ENCODE measurements at regions not wholly inside any gene's neighbourhood (a gene's known extent, or its start where the extent isn't known, plus 50 kb on each side); places are given as distances from the start of the nearest gene placed in this dataset.

- in situ Hi-C loops (cut with HindIII; ENCODE audit: low pct_unique_long_range_greater_than_20kb, low sequenced_read_pairs), result no loop called here
- H3K36me3 ChIP-seq (ENCODE audit: control insufficient read depth, insufficient read depth, low read length), result no peaks in the 10 kb centered on the region; the same call in 1 of the 2 replicates
- intact Hi-C loops (cut with micrococcal nuclease; ENCODE audit: unreplicated experiment), result no loop called here
- H3K9me3 ChIP-seq (ENCODE audit: control insufficient read depth, insufficient read depth, low read depth, low read length), result peaks cover 4% of the 10 kb centered on the region; the same call in 1 of the 2 replicates
- DNase-seq (ENCODE audit: low read depth, low spot score), result no peak
- no peak for ATAC-seq
- BruUV-seq (replicated peaks), result no TSS peak
- no peak overlapping the region for H3K27ac ChIP-seq (ENCODE audit: low read length)
- POLR2A ChIA-PET, result no interaction called here
- H3K4me1 ChIP-seq (ENCODE audit: control insufficient read depth, insufficient read depth, low read length), result no peaks in the 10 kb centered on the region
- H3K4me3 ChIP-seq (ENCODE audit: low read depth in 2 of 2, low read length in 2 of 2), result no peak overlapping the region
- no peak for TF ChIP-seq CTCF (IDR thresholded peaks at IDR 0.05)
- TF ChIP-seq POLR2AphosphoS5 (IDR thresholded peaks at IDR 0.05; ENCODE audit: low read depth, low read length), result no peak
- CTCF ChIA-PET, result no interaction called here
- H3K27me3 ChIP-seq (ENCODE audit: control insufficient read depth, insufficient read depth, low read length), result no peaks in the 10 kb centered on the region
These were observed 280.8 kb upstream of the BCHE start for GRCh38 chr3:166118049-166118448.

DNA sequence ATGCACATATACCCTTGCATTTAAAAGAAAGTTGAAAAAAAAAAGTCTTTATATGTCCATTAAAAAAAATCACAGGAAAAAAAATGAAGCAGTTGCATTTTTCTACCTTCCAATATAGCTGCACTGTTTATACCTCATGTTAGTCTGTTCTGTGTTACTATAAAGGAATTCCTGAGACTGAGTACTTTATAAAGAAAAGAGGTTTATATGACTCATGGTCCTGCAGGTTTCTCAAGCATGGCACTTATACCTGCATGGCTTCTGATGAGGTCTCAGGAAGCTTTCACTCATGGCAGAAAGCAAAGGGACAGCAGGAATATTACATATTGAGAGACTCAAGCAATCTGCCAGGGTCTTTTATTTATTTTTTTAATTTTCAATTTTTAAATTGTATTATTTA is 277.2 kb upstream of the BCHE start:
- in situ Hi-C loops (cut with HindIII; ENCODE audit: low pct_unique_long_range_greater_than_20kb, low sequenced_read_pairs) (no loop called here), intact Hi-C loops (cut with micrococcal nuclease; ENCODE audit: unreplicated experiment) (no loop called here)
- no peak overlapping the region for H3K27ac ChIP-seq (ENCODE audit: low read length)
- no peaks in the 10 kb centered on the region for H3K4me1 ChIP-seq (ENCODE audit: control insufficient read depth, insufficient read depth, low read length)
- no peak for ATAC-seq
- H3K36me3 ChIP-seq (ENCODE audit: control insufficient read depth, insufficient read depth, low read length), result no peaks in the 10 kb centered on the region
- BruUV-seq (replicated peaks), result no TSS peak
- DNase-seq (ENCODE audit: low read depth, low spot score), result no peak
- POLR2A ChIA-PET, result no interaction called here
- CTCF ChIA-PET, result no interaction called here
- H3K4me3 ChIP-seq (ENCODE audit: low read depth in 2 of 2, low read length in 2 of 2), result no peak overlapping the region
- no peak for TF ChIP-seq CTCF (IDR thresholded peaks at IDR 0.05)
- no peak for TF ChIP-seq TCF7L2 (IDR thresholded peaks at IDR 0.05; ENCODE audit: low read depth, low read length)
- no peak for TF ChIP-seq SIN3A (IDR thresholded peaks at IDR 0.05; ENCODE audit: borderline replicate concordance, insufficient read depth, low read depth, low read length)
- no peak for TF ChIP-seq POLR2AphosphoS5 (IDR thresholded peaks at IDR 0.05; ENCODE audit: low read depth, low read length)
- TF ChIP-seq, protein P1, sequence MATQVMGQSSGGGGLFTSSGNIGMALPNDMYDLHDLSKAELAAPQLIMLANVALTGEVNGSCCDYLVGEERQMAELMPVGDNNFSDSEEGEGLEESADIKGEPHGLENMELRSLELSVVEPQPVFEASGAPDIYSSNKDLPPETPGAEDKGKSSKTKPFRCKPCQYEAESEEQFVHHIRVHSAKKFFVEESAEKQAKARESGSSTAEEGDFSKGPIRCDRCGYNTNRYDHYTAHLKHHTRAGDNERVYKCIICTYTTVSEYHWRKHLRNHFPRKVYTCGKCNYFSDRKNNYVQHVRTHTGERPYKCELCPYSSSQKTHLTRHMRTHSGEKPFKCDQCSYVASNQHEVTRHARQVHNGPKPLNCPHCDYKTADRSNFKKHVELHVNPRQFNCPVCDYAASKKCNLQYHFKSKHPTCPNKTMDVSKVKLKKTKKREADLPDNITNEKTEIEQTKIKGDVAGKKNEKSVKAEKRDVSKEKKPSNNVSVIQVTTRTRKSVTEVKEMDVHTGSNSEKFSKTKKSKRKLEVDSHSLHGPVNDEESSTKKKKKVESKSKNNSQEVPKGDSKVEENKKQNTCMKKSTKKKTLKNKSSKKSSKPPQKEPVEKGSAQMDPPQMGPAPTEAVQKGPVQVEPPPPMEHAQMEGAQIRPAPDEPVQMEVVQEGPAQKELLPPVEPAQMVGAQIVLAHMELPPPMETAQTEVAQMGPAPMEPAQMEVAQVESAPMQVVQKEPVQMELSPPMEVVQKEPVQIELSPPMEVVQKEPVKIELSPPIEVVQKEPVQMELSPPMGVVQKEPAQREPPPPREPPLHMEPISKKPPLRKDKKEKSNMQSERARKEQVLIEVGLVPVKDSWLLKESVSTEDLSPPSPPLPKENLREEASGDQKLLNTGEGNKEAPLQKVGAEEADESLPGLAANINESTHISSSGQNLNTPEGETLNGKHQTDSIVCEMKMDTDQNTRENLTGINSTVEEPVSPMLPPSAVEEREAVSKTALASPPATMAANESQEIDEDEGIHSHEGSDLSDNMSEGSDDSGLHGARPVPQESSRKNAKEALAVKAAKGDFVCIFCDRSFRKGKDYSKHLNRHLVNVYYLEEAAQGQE (IDR thresholded peaks at IDR 0.05; ENCODE audit: insufficient read depth in 1 of 2, low read depth in 2 of 2, low read length in 1 of 2), result no peak
- H3K9me3 ChIP-seq (ENCODE audit: control insufficient read depth, insufficient read depth, low read depth, low read length), result peaks cover 4% of the 10 kb centered on the region; the same call in 1 of the 2 replicates
- no peaks in the 10 kb centered on the region for H3K27me3 ChIP-seq (ENCODE audit: control insufficient read depth, insufficient read depth, low read length)

DNA sequence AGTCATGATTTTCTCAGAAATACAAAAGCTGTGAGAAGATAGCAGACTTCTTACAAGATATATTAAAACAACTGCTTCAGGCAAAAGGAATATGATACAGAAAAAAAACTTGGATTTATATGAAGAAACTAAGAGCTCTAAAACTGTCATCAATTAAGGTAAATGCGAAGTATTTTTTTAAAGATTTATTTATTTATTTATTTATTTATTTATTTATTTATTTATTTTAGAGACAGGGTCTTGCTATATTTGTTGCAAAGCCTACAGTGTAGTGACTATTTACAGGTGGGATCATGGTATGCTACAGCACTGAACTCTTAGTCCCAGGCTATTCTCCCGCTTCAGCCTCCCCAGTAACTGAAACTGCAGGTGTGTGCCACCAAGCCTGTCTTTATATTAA is 274.3 kb upstream of the BCHE start:
- no TSS peak for BruUV-seq (replicated peaks)
- ChIA-PET POLR2A (no interaction called here), CTCF (no interaction called here)
- Histone ChIP-seq H3K27me3 (ENCODE audit: control insufficient read depth, insufficient read depth, low read length) (no peaks in the 10 kb centered on the region), H3K9me3 (ENCODE audit: control insufficient read depth, insufficient read depth, low read depth, low read length) (peaks cover 4% of the 10 kb centered on the region; the same call in 1 of the 2 replicates), H3K36me3 (ENCODE audit: control insufficient read depth, insufficient read depth, low read length) (no peaks in the 10 kb centered on the region), H3K27ac (ENCODE audit: low read length) (no peak overlapping the region), H3K4me3 (ENCODE audit: low read depth in 2 of 2, low read length in 2 of 2) (no peak overlapping the region), H3K4me1 (ENCODE audit: control insufficient read depth, insufficient read depth, low read length) (no peaks in the 10 kb centered on the region)
- ATAC-seq (no peak), DNase-seq (ENCODE audit: low read depth, low spot score) (no peak)
- TF ChIP-seq SIN3A (IDR thresholded peaks at IDR 0.05; ENCODE audit: borderline replicate concordance, insufficient read depth, low read depth, low read length), result no peak
- TF ChIP-seq TCF7L2 (IDR thresholded peaks at IDR 0.05; ENCODE audit: low read depth, low read length), result no peak
- no peak for TF ChIP-seq POLR2AphosphoS5 (IDR thresholded peaks at IDR 0.05; ENCODE audit: low read depth, low read length)
- TF ChIP-seq, protein P1 (IDR thresholded peaks at IDR 0.05; ENCODE audit: insufficient read depth in 1 of 2, low read depth in 2 of 2, low read length in 1 of 2), result no peak
- no peak for TF ChIP-seq CTCF (IDR thresholded peaks at IDR 0.05)
- in situ Hi-C loops (cut with HindIII; ENCODE audit: low pct_unique_long_range_greater_than_20kb, low sequenced_read_pairs), result no loop called here
- intact Hi-C loops (cut with micrococcal nuclease; ENCODE audit: unreplicated experiment), result no loop called here
